ENCODE measurements at regions not wholly inside any gene's neighbourhood (a gene's known extent, or its start where the extent isn't known, plus 50 kb on each side); places are given as distances from the start of the nearest gene placed in this dataset.

GRCh38 chr10:47207894-47208469 is 92.0 kb upstream of the GDF10 start:
- TF ChIP-seq, protein P1, sequence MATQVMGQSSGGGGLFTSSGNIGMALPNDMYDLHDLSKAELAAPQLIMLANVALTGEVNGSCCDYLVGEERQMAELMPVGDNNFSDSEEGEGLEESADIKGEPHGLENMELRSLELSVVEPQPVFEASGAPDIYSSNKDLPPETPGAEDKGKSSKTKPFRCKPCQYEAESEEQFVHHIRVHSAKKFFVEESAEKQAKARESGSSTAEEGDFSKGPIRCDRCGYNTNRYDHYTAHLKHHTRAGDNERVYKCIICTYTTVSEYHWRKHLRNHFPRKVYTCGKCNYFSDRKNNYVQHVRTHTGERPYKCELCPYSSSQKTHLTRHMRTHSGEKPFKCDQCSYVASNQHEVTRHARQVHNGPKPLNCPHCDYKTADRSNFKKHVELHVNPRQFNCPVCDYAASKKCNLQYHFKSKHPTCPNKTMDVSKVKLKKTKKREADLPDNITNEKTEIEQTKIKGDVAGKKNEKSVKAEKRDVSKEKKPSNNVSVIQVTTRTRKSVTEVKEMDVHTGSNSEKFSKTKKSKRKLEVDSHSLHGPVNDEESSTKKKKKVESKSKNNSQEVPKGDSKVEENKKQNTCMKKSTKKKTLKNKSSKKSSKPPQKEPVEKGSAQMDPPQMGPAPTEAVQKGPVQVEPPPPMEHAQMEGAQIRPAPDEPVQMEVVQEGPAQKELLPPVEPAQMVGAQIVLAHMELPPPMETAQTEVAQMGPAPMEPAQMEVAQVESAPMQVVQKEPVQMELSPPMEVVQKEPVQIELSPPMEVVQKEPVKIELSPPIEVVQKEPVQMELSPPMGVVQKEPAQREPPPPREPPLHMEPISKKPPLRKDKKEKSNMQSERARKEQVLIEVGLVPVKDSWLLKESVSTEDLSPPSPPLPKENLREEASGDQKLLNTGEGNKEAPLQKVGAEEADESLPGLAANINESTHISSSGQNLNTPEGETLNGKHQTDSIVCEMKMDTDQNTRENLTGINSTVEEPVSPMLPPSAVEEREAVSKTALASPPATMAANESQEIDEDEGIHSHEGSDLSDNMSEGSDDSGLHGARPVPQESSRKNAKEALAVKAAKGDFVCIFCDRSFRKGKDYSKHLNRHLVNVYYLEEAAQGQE (IDR thresholded peaks at IDR 0.05): no peak
- TF ChIP-seq SP1 (IDR thresholded peaks at IDR 0.05): no peak
- TF ChIP-seq NR2F2 (IDR thresholded peaks at IDR 0.05): no peak
- TF ChIP-seq, protein P2, sequence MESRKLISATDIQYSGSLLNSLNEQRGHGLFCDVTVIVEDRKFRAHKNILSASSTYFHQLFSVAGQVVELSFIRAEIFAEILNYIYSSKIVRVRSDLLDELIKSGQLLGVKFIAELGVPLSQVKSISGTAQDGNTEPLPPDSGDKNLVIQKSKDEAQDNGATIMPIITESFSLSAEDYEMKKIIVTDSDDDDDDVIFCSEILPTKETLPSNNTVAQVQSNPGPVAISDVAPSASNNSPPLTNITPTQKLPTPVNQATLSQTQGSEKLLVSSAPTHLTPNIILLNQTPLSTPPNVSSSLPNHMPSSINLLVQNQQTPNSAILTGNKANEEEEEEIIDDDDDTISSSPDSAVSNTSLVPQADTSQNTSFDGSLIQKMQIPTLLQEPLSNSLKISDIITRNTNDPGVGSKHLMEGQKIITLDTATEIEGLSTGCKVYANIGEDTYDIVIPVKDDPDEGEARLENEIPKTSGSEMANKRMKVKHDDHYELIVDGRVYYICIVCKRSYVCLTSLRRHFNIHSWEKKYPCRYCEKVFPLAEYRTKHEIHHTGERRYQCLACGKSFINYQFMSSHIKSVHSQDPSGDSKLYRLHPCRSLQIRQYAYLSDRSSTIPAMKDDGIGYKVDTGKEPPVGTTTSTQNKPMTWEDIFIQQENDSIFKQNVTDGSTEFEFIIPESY (IDR thresholded peaks at IDR 0.05): no peak
- no peak for TF ChIP-seq CTCF (IDR thresholded peaks at IDR 0.05; ENCODE audit: low read depth, low read length, missing input control)
- no peak for TF ChIP-seq FOXA1 (IDR thresholded peaks at IDR 0.05)
- TF ChIP-seq, protein P3, sequence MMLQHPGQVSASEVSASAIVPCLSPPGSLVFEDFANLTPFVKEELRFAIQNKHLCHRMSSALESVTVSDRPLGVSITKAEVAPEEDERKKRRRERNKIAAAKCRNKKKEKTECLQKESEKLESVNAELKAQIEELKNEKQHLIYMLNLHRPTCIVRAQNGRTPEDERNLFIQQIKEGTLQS (IDR thresholded peaks at IDR 0.05): no peak
- TF ChIP-seq MAX (IDR thresholded peaks at IDR 0.05): no peak
- TF ChIP-seq RXRA (IDR thresholded peaks at IDR 0.05): no peak
- no peak for TF ChIP-seq RAD21 (IDR thresholded peaks at IDR 0.05)

All from liver (tissue), 3 donors.